LNCaP clone FGC (cell line): ENCODE measurements at regions not wholly inside any gene's neighbourhood (a gene's known extent, or its start where the extent isn't known, plus 50 kb on each side); places are given as distances from the start of the nearest gene placed in this dataset.

ENCODE experiments used
- DNase-seq: peaks from one replicate; pipeline ENCODE4 v3.0.0-alpha.2; 2011; ENCODE audit warnings: low read depth
- H3K4me3 ChIP-seq: 2 replicates; pipeline ENCODE4 v1.5.1; 2011; ENCODE audit warnings: mild to moderate bottlenecking, low read depth, low read length, control low read depth
- CTCF ChIP-seq: IDR thresholded peaks from 2 replicates; pipeline ENCODE4 v1.5.1; 2012; ENCODE audit warnings: mild to moderate bottlenecking; ENCODE audit not compliant: control insufficient read depth, insufficient read depth; ENCODE audit errors: extremely low read depth

DNA sequence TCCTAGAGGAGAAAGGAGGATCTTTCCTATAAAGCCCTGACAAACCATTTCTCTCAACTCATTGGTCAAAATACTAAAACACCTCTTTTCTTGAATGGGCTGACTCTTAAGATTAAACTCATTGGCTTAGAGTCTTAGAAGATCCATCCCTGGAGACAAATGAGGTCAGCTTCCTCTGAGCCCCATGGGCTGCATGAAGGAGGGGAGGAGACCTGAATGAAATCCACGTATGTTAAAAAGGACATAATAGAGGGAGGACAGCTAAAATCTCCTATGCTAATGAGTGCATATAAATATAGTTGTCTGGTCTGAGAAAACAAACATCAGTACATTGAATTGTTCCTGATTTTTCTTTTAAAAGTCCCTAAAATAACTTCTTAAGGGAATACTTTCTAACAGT, 255.0 kb downstream of the TBL1XR1 start:
- no peak for DNase-seq
- no peak for TF ChIP-seq CTCF
- no peak overlapping the region for H3K4me3 ChIP-seq

DNA sequence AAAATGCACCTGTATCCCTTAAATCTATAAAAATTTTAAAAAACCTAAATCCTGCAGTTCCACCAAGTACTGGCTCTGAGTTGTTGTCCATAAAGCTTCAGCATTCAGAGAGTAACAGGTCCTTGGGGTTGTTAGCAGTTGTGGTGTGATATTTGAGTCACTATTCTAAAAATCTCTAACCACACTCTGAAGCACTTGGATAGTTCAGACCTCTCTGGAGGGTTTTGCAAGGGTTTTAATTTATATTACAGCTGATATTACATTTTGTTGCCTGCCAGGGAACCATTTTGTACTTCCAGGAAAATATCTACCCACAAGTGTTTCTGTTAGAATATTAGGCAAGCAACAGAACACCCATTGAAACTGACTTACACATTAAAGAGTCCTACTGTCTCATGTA, 255.6 kb downstream of the TBL1XR1 start:
- TF ChIP-seq CTCF = no peak
- H3K4me3 ChIP-seq = no peak overlapping the region
- DNase-seq = no peak

- TF ChIP-seq CTCF = peak; percentile 83
- H3K4me3 ChIP-seq = no peak overlapping the region
- DNase-seq = peak; percentile 96
Observed at GRCh38 chr3:176939022-176939817, 258.1 kb downstream of the TBL1XR1 start.

DNA sequence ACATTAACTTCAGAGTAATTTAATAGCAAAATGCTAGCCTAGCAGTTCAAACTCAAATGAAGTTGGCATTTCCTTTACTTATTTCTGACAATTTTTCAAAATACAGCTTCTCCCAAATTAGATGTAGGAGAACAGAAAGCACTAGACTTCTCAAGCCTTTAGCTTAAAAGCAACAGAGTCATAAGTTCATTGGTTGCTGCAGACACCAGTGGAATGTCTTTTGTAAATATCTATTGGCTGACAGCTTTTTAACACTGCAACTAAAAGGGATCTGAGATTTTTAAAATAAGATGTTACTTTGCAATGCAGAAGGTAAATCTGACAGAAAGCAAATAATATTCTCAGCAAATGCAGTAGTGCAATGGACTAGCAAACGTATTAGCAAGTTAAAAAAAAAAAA, 259.3 kb downstream of the TBL1XR1 start:
- no peak overlapping the region for H3K4me3 ChIP-seq
- DNase-seq = no peak
- no peak for TF ChIP-seq CTCF

- DNase-seq = no peak
- TF ChIP-seq CTCF = no peak
- H3K4me3 ChIP-seq = no peak overlapping the region
Observed at GRCh38 chr3:176937541-176937940, 259.7 kb downstream of the TBL1XR1 start.

- TF ChIP-seq CTCF = no peak
- H3K4me3 ChIP-seq = no peak overlapping the region
- no peak for DNase-seq
Observed at GRCh38 chr3:176935194-176935888, 261.9 kb downstream of the TBL1XR1 start.
